Tibial artery (tissue), 4 donors: ENCODE measurements at regions not wholly inside any gene's neighbourhood (a gene's known extent, or its start where the extent isn't known, plus 50 kb on each side); places are given as distances from the start of the nearest gene placed in this dataset.

Experiments
- DNase-seq, 2 donors: peaks; one replicate each; pipeline ENCODE4 v3.0.0-alpha.2; 2019
- H3K27ac ChIP-seq, 2 donors: fragments of 200-600 bp; sonication (generic) in 1 of 2; 1 replicate in 1 of 2; 2 replicates in 1 of 2; pipeline ENCODE4 v1.5.1; 2018 to 2019; ENCODE audit warnings: mild to moderate bottlenecking in 1 of 2
- H3K27me3 ChIP-seq, 2 donors: fragments of 200-600 bp; sonication (generic) in 1 of 2; one replicate each; pipeline versions ENCODE4 v1.5.1 to v1.6.0; 2016 to 2019
- H3K36me3 ChIP-seq, 3 donors: fragments of 200-600 bp; sonication (generic) in 2 of 3; one replicate each; pipeline ENCODE4 v1.5.1; 2016 to 2019; ENCODE audit warnings: mild to moderate bottlenecking in 2 of 3
- H3K4me1 ChIP-seq, 4 donors: fragments of 200-600 bp; sonication (generic) in 2 of 4; 1 replicate in 3 of 4; 2 replicates in 1 of 4; pipeline ENCODE4 v1.5.1; 2016 to 2019
- H3K4me3 ChIP-seq, 2 donors: fragments of 200-600 bp; sonication (generic) in 1 of 2; 1 replicate in 1 of 2; 2 replicates in 1 of 2; pipeline ENCODE4 v1.5.1; 2018 to 2019; ENCODE audit warnings: mild to moderate bottlenecking in 2 of 2
- H3K9me3 ChIP-seq, 3 donors: fragments of 200-600 bp; sonication (generic) in 1 of 3; one replicate each; pipeline ENCODE4 v1.5.1; 2016 to 2019
- CTCF ChIP-seq, 2 experiments: fragments of 200-600 bp in 1 of 2; fragments of 450-650 bp in 1 of 2; IDR thresholded peaks; one replicate each; pipeline ENCODE4 v1.5.1; 2017 to 2019; ENCODE audit warnings: antibody characterized with exemption in 2 of 2, mild to moderate bottlenecking in 1 of 2, moderate library complexity in 1 of 2
- intact Hi-C: fragments of 100-400 bp; cut with DNase I; formaldehyde crosslinking; loops from one replicate; pipeline ENCODE4 v1.15.0; 2023; ENCODE audit warnings: low total_unique reads

GRCh38 chr2:236943841-236944513 is 141.7 kb upstream of the COPS8 start:
- Histone ChIP-seq H3K27me3 (no peaks in the 10 kb centered on the region), H3K4me3 (no peak overlapping the region), H3K4me1 (no peaks in the 10 kb centered on the region), H3K27ac (no peak overlapping the region), H3K36me3 (no peaks in the 10 kb centered on the region), H3K9me3 (no peaks in the 10 kb centered on the region)
- TF ChIP-seq CTCF (IDR thresholded peaks at IDR 0.05): no peak
- DNase-seq: no peak
- intact Hi-C loops: no loop called here

GRCh38 chr2:236944561-236944960 is 141.1 kb upstream of the COPS8 start:
- intact Hi-C loops: no loop called here
- H3K4me1 ChIP-seq: no peaks in the 10 kb centered on the region
- no peak for DNase-seq
- H3K9me3 ChIP-seq: no peaks in the 10 kb centered on the region
- H3K27me3 ChIP-seq: no peaks in the 10 kb centered on the region
- H3K36me3 ChIP-seq: no peaks in the 10 kb centered on the region
- H3K27ac ChIP-seq: no peak overlapping the region
- no peak for TF ChIP-seq CTCF (IDR thresholded peaks at IDR 0.05)
- H3K4me3 ChIP-seq: no peak overlapping the region

GRCh38 chr2:236945431-236946016 is 140.2 kb upstream of the COPS8 start:
- no peak overlapping the region for H3K4me3 ChIP-seq
- intact Hi-C loops: no loop called here
- H3K27ac ChIP-seq: no peak overlapping the region
- no peak for DNase-seq
- H3K27me3 ChIP-seq: no peaks in the 10 kb centered on the region
- no peaks in the 10 kb centered on the region for H3K36me3 ChIP-seq
- no peak for TF ChIP-seq CTCF (IDR thresholded peaks at IDR 0.05)
- H3K4me1 ChIP-seq: no peaks in the 10 kb centered on the region
- no peaks in the 10 kb centered on the region for H3K9me3 ChIP-seq

- intact Hi-C loops: no loop called here
- DNase-seq: no peak
- Histone ChIP-seq H3K27ac (no peak overlapping the region), H3K4me1 (no peaks in the 10 kb centered on the region), H3K27me3 (no peaks in the 10 kb centered on the region), H3K36me3 (no peaks in the 10 kb centered on the region), H3K9me3 (no peaks in the 10 kb centered on the region), H3K4me3 (no peak overlapping the region)
- TF ChIP-seq CTCF (IDR thresholded peaks at IDR 0.05): no peak
These were observed 138.8 kb upstream of the COPS8 start for GRCh38 chr2:236946871-236947270.

- intact Hi-C loops: no loop called here
- no peak for TF ChIP-seq CTCF (IDR thresholded peaks at IDR 0.05)
- H3K27ac ChIP-seq: no peak overlapping the region
- no peak overlapping the region for H3K4me3 ChIP-seq
- DNase-seq: no peak
- no peaks in the 10 kb centered on the region for H3K36me3 ChIP-seq
- no peaks in the 10 kb centered on the region for H3K9me3 ChIP-seq
- no peaks in the 10 kb centered on the region for H3K27me3 ChIP-seq
- H3K4me1 ChIP-seq: no peaks in the 10 kb centered on the region
These were observed 138.4 kb upstream of the COPS8 start for GRCh38 chr2:236947294-236947693.
